Uterus (tissue), 2 donors: ENCODE measurements at regions not wholly inside any gene's neighbourhood (a gene's known extent, or its start where the extent isn't known, plus 50 kb on each side); places are given as distances from the start of the nearest gene placed in this dataset.

Source experiments
- CTCF ChIP-seq, 4 experiments: fragments of 200-600 bp in 2 of 4; fragments of 450-650 bp in 2 of 4; sonication (generic) in 2 of 4; IDR thresholded peaks; one replicate each; pipeline ENCODE4 v1.5.1; 2016 to 2019; ENCODE audit warnings: antibody characterized with exemption in 4 of 4, mild to moderate bottlenecking in 2 of 4, moderate library complexity in 1 of 4
- POLR2A ChIP-seq, 2 donors: fragments of 450-650 bp; IDR thresholded peaks; one replicate each; pipeline ENCODE4 v1.6.1; 2016; ENCODE audit warnings: antibody characterized with exemption in 2 of 2, mild to moderate bottlenecking in 1 of 2, moderate library complexity in 1 of 2

GRCh38 chr3:117871934-117872333 lies 1162.4 kb downstream of the TUSC7 start:
- TF ChIP-seq POLR2A (IDR thresholded peaks at IDR 0.05) (no peak), CTCF (IDR thresholded peaks at IDR 0.05) (no peak)
